Suppressor macrophage treated with lipopolysaccharide for 1 hour (primary cell): ENCODE measurements at regions not wholly inside any gene's neighbourhood (a gene's known extent, or its start where the extent isn't known, plus 50 kb on each side); places are given as distances from the start of the nearest gene placed in this dataset.
"Not testable (repeated sequence)": the region's sequence is repeated elsewhere in the genome, so short reads cannot be mapped to it uniquely, and the experiment has no call there.

Source experiments
- DNase-seq, 3 donors: peaks; one replicate each; pipeline ENCODE4 v3.0.0-alpha.2; 2020 to 2022

GRCh38 chr5:19142713-19143414 lies 845.1 kb downstream of the CDH18 start:
- not testable (repeated sequence) for DNase-seq

GRCh38 chr5:19143935-19144334 lies 844.1 kb downstream of the CDH18 start:
- no peak for DNase-seq

- no peak for DNase-seq
Observed at GRCh38 chr5:19169426-19169825, 818.6 kb downstream of the CDH18 start.

- no peak for DNase-seq
Observed at GRCh38 chr5:19172926-19173470, 815.0 kb downstream of the CDH18 start.

GRCh38 chr5:19175776-19176570 lies 812.0 kb downstream of the CDH18 start:
- no peak for DNase-seq

GRCh38 chr5:19179571-19179970 lies 808.4 kb downstream of the CDH18 start:
- no peak for DNase-seq

- DNase-seq: no peak
Observed at GRCh38 chr5:19189176-19189575, 798.8 kb downstream of the CDH18 start.

- no peak for DNase-seq
Observed at GRCh38 chr5:19193631-19194030, 794.4 kb downstream of the CDH18 start.

GRCh38 chr5:19196631-19197030 lies 791.4 kb downstream of the CDH18 start:
- no peak for DNase-seq

- DNase-seq: no peak
Observed at GRCh38 chr5:19200251-19200650, 787.7 kb downstream of the CDH18 start.

GRCh38 chr5:19208397-19208796 lies 779.6 kb downstream of the CDH18 start:
- DNase-seq: no peak

- no peak for DNase-seq
Observed at GRCh38 chr5:19210886-19211285, 777.1 kb downstream of the CDH18 start.

- DNase-seq: no peak
Observed at GRCh38 chr5:19229179-19229835, 758.7 kb downstream of the CDH18 start.

- no peak for DNase-seq
Observed at GRCh38 chr5:19233573-19233972, 754.4 kb downstream of the CDH18 start.

GRCh38 chr5:19235101-19235584 lies 752.9 kb downstream of the CDH18 start:
- no peak for DNase-seq

- DNase-seq: no peak
Observed at GRCh38 chr5:19240170-19240569, 747.8 kb downstream of the CDH18 start.

GRCh38 chr5:19241690-19242089 lies 746.3 kb downstream of the CDH18 start:
- DNase-seq: no peak

- DNase-seq: not testable (repeated sequence)
Observed at GRCh38 chr5:19246191-19246590, 741.8 kb downstream of the CDH18 start.

GRCh38 chr5:19247302-19247701 lies 740.7 kb downstream of the CDH18 start:
- no peak for DNase-seq

- no peak for DNase-seq
Observed at GRCh38 chr5:19256036-19256435, 732.0 kb downstream of the CDH18 start.

GRCh38 chr5:19258686-19259085 lies 729.3 kb downstream of the CDH18 start:
- DNase-seq: no peak

GRCh38 chr5:19261879-19262278 lies 726.1 kb downstream of the CDH18 start:
- no peak for DNase-seq

- no peak for DNase-seq
Observed at GRCh38 chr5:19264821-19265220, 723.2 kb downstream of the CDH18 start.
